ENCODE measurements at regions not wholly inside any gene's neighbourhood (a gene's known extent, or its start where the extent isn't known, plus 50 kb on each side); places are given as distances from the start of the nearest gene placed in this dataset.
"Not testable (repeated sequence)": the region's sequence is repeated elsewhere in the genome, so short reads cannot be mapped to it uniquely, and the experiment has no call there.

DNA sequence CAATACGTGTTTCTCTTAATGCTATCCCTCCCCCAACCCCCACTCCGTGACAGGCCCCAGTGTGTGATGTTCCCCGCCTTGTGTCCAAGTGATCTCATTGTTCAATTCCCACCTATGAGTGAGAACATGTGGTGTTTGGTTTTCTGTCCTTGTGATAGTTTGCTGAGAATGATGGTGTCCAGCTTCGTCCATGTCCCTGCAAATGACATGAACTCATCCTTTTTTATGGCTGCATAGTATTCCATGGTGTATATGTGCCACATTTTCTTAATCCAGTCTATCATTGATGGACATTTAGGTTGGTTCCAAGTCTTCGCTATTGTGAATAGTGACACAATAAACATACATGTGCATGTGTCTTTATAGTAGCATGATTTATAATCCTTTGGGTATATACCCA is 52.5 kb downstream of the KIAA0408 start:
- not testable (repeated sequence) for FAIRE-seq; H3K27ac ChIP-seq (ENCODE audit: low read depth in 1 of 3, low read length in 2 of 3); DNase-seq; H3K4me1 ChIP-seq (ENCODE audit: control insufficient read depth in 3 of 3, insufficient read depth in 2 of 3, low read depth in 1 of 3, low read length in 2 of 3); H3K9me3 ChIP-seq (ENCODE audit: control insufficient read depth in 2 of 2, insufficient read depth in 1 of 2, low read depth in 1 of 2, low read length in 1 of 2); H3K36me3 ChIP-seq (ENCODE audit: control insufficient read depth in 3 of 3, insufficient read depth in 2 of 3, low read depth in 1 of 3, low read length in 3 of 3); H3K4me3 ChIP-seq (ENCODE audit: low read depth in 1 of 3, low read length in 3 of 3); H3K27me3 ChIP-seq (ENCODE audit: control insufficient read depth in 3 of 3, insufficient read depth in 3 of 3, low read length in 3 of 3)
- WGBS, 3 donors = 92 to 94% (median 94%) methylated on average over 5 of the region's 5 CpGs

- no peaks in the 10 kb centered on the region for H3K36me3 ChIP-seq (ENCODE audit: control insufficient read depth in 3 of 3, insufficient read depth in 2 of 3, low read depth in 1 of 3, low read length in 3 of 3)
- WGBS, 3 donors = 25 to 69% (median 46%) methylated on average over 3 of the region's 3 CpGs
- H3K27ac ChIP-seq (ENCODE audit: low read depth in 1 of 3, low read length in 2 of 3) = no peak overlapping the region
- H3K9me3 ChIP-seq (ENCODE audit: control insufficient read depth in 2 of 2, insufficient read depth in 1 of 2, low read depth in 1 of 2, low read length in 1 of 2) = no peaks in the 10 kb centered on the region
- DNase-seq (peak in 1 of 2 donors; percentile 12), FAIRE-seq (no peak)
- no peak overlapping the region for H3K4me3 ChIP-seq (ENCODE audit: low read depth in 1 of 3, low read length in 3 of 3)
- H3K27me3 ChIP-seq (ENCODE audit: control insufficient read depth in 3 of 3, insufficient read depth in 3 of 3, low read length in 3 of 3) = no peaks in the 10 kb centered on the region
- H3K4me1 ChIP-seq (ENCODE audit: control insufficient read depth in 3 of 3, insufficient read depth in 2 of 3, low read depth in 1 of 3, low read length in 2 of 3) = no peaks in the 10 kb centered on the region
Measured at GRCh38 chr6:127406122-127406521, 53.1 kb downstream of the KIAA0408 start.

DNA sequence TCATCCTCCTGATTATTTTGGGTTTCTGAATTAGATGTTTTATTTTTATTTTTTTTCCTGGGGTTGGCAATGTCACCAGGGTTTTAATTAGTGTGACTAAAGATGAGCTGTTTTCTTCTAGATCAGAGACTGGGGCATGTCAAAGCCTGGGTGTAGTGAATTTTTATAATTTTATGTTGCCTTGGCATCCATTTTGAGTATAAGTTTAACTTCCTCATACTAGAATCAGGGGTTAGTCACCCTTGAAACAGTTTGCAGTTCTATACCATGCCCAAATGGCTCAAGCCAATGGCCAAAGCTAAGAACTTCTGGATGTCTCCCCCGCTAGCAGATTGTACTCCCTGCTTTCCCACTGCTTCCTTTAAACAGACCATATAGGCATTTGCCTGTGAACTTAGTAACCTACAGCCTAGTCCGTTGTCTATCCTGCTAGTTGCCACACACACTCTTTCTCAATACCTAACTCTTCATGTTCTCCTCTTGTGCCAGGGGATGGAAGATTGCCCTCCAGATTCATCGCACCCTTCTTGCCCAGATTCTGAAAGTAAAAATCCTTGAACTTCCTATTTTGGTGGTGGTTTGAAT is 54.5 kb downstream of the KIAA0408 start:
- H3K27me3 ChIP-seq (ENCODE audit: control insufficient read depth in 3 of 3, insufficient read depth in 3 of 3, low read length in 3 of 3) = no peaks in the 10 kb centered on the region
- no peaks in the 10 kb centered on the region for H3K36me3 ChIP-seq (ENCODE audit: control insufficient read depth in 3 of 3, insufficient read depth in 2 of 3, low read depth in 1 of 3, low read length in 3 of 3)
- no peaks in the 10 kb centered on the region for H3K9me3 ChIP-seq (ENCODE audit: control insufficient read depth in 2 of 2, insufficient read depth in 1 of 2, low read depth in 1 of 2, low read length in 1 of 2)
- 58 to 61% (median 60%) methylated on average over 3 of the region's 3 CpGs for WGBS, 3 donors
- no peaks in the 10 kb centered on the region for H3K4me1 ChIP-seq (ENCODE audit: control insufficient read depth in 3 of 3, insufficient read depth in 2 of 3, low read depth in 1 of 3, low read length in 2 of 3)
- FAIRE-seq (no peak), DNase-seq (no peak)
- no peak overlapping the region for H3K4me3 ChIP-seq (ENCODE audit: low read depth in 1 of 3, low read length in 3 of 3)
- H3K27ac ChIP-seq (ENCODE audit: low read depth in 1 of 3, low read length in 2 of 3) = no peak overlapping the region

- H3K27me3 ChIP-seq (ENCODE audit: control insufficient read depth in 3 of 3, insufficient read depth in 3 of 3, low read length in 3 of 3) = no peaks in the 10 kb centered on the region
- DNase-seq (no peak), FAIRE-seq (no peak)
- no peaks in the 10 kb centered on the region for H3K9me3 ChIP-seq (ENCODE audit: control insufficient read depth in 2 of 2, insufficient read depth in 1 of 2, low read depth in 1 of 2, low read length in 1 of 2)
- no peaks in the 10 kb centered on the region for H3K4me1 ChIP-seq (ENCODE audit: control insufficient read depth in 3 of 3, insufficient read depth in 2 of 3, low read depth in 1 of 3, low read length in 2 of 3)
- H3K4me3 ChIP-seq (ENCODE audit: low read depth in 1 of 3, low read length in 3 of 3) = no peak overlapping the region
- H3K27ac ChIP-seq (ENCODE audit: low read depth in 1 of 3, low read length in 2 of 3) = no peak overlapping the region
- H3K36me3 ChIP-seq (ENCODE audit: control insufficient read depth in 3 of 3, insufficient read depth in 2 of 3, low read depth in 1 of 3, low read length in 3 of 3) = no peaks in the 10 kb centered on the region
Measured at GRCh38 chr6:127404133-127404532, 55.1 kb downstream of the KIAA0408 start.

DNA sequence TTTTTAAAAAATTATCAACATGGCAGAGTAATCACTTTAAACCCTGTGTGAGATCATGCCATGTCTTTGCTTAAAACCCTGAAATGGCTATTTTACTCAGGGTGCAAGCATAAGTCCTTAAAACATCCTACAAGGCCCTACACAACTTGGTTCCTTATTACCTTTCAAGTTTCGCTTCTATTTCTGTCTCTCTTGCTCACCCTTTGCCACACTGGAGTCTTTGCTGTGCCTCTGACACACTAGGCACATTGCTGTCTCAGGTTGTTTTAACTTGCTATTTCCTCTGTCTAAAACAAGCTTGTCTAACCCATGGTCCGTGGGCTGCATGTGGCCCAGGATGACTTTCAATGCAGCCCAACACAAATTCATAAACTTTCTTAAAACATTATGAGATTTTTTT is 55.6 kb downstream of the KIAA0408 start:
- H3K36me3 ChIP-seq (ENCODE audit: control insufficient read depth in 3 of 3, insufficient read depth in 2 of 3, low read depth in 1 of 3, low read length in 3 of 3) = no peaks in the 10 kb centered on the region
- WGBS, 3 donors = 85 to 87% (median 86%) methylated on average over 2 of the region's 2 CpGs
- no peaks in the 10 kb centered on the region for H3K27me3 ChIP-seq (ENCODE audit: control insufficient read depth in 3 of 3, insufficient read depth in 3 of 3, low read length in 3 of 3)
- no peak overlapping the region for H3K27ac ChIP-seq (ENCODE audit: low read depth in 1 of 3, low read length in 2 of 3)
- DNase-seq (no peak), FAIRE-seq (no peak)
- no peak overlapping the region for H3K4me3 ChIP-seq (ENCODE audit: low read depth in 1 of 3, low read length in 3 of 3)
- H3K4me1 ChIP-seq (ENCODE audit: control insufficient read depth in 3 of 3, insufficient read depth in 2 of 3, low read depth in 1 of 3, low read length in 2 of 3) = no peaks in the 10 kb centered on the region
- H3K9me3 ChIP-seq (ENCODE audit: control insufficient read depth in 2 of 2, insufficient read depth in 1 of 2, low read depth in 1 of 2, low read length in 1 of 2) = no peaks in the 10 kb centered on the region

DNA sequence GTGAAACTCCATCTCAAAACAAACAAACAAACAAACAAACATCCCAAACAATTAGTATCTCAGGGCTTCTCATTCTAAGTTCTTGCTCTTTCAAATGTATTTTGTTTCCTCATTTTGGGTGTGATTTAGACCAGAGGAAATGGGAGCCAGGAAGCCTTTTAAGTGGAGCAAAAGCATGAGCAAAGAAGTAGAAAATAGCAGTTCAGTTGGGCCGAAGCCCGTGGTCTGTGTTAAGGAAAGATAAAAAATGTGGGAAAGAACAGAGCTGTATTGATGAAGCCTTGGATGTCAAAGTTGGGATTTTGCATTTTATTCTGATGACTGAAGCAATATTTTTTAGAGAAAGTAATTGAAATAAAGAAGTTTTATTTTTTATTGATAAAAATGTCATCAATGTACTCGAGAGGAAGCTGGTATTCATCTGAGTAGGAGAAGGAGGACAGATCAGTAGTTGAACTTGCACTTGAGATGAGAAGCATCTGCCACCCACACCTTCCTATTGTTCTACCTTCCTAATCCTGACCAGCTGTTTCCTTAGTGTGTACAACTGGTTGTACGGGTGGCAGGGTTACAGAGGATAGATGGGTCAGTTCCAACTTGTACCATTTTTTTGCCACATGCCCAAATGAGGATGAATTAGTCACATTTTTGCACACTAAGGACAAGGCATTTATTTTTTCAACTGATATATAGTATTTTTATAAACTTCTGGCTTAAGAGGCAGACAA is 56.1 kb downstream of the KIAA0408 start:
- no peaks in the 10 kb centered on the region for H3K9me3 ChIP-seq (ENCODE audit: control insufficient read depth in 2 of 2, insufficient read depth in 1 of 2, low read depth in 1 of 2, low read length in 1 of 2)
- H3K4me1 ChIP-seq (ENCODE audit: control insufficient read depth in 3 of 3, insufficient read depth in 2 of 3, low read depth in 1 of 3, low read length in 2 of 3) = peaks cover 0 to 2% (median 0%) of the 10 kb centered on the region in 3 donors
- DNase-seq (no peak), FAIRE-seq (no peak)
- no peak overlapping the region for H3K27ac ChIP-seq (ENCODE audit: low read depth in 1 of 3, low read length in 2 of 3)
- WGBS, 3 donors = 66 to 81% (median 78%) methylated on average over 4 of the region's 4 CpGs
- H3K4me3 ChIP-seq (ENCODE audit: low read depth in 1 of 3, low read length in 3 of 3) = no peak overlapping the region
- H3K36me3 ChIP-seq (ENCODE audit: control insufficient read depth in 3 of 3, insufficient read depth in 2 of 3, low read depth in 1 of 3, low read length in 3 of 3) = no peaks in the 10 kb centered on the region
- H3K27me3 ChIP-seq (ENCODE audit: control insufficient read depth in 3 of 3, insufficient read depth in 3 of 3, low read length in 3 of 3) = no peaks in the 10 kb centered on the region

DNA sequence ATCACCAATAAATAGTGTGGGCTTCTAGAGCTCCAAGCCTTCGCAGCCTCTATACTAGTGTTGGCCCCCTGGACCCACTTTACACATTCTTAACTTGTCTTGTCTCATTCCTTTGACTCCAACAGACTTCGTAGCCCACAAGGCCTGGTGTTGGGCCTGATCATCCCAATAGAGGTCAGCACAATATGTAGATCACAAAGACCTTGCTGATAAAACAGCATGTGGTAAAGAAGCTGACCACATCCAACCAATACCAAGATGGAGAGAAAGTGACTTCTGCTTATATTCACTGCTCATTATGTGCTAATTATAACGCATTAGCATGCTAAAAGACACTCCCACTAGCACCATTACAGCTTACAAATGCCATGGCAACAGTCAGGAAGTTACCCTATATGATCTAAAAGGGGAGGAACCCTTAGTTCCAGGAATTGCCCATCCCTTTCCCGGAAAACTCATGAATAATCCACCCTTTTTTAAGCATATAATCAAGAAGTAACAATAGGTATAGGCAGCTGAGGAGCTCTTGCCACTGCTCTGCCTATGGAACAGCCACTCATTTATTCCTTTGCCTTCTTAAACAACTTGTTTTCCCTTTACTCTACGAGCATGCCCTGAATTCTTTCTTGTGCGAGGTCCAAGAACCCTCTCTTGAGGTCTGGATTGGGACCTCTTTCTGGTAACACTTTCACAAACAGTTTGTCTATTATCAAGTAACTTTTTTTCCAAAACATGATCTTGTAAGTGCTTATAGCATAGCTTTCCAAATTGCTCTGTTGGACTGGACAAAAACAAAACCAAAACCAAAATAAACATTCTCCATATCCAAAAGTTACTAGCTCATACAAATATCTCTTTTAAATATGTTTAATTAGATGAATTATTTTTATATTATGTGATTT is 54.6 kb upstream of the ECHDC1 start:
- Histone ChIP-seq H3K9me3 (ENCODE audit: control insufficient read depth in 2 of 2, insufficient read depth in 1 of 2, low read depth in 1 of 2, low read length in 1 of 2) (no peaks in the 10 kb centered on the region), H3K27ac (ENCODE audit: low read depth in 1 of 3, low read length in 2 of 3) (peak overlapping the region; percentile 8 to 63 (median 8)), H3K4me1 (ENCODE audit: control insufficient read depth in 3 of 3, insufficient read depth in 2 of 3, low read depth in 1 of 3, low read length in 2 of 3) (peaks cover 0 to 7% (median 0%) of the 10 kb centered on the region in 3 donors), H3K27me3 (ENCODE audit: control insufficient read depth in 3 of 3, insufficient read depth in 3 of 3, low read length in 3 of 3) (no peaks in the 10 kb centered on the region), H3K4me3 (ENCODE audit: low read depth in 1 of 3, low read length in 3 of 3) (no peak overlapping the region), H3K36me3 (ENCODE audit: control insufficient read depth in 3 of 3, insufficient read depth in 2 of 3, low read depth in 1 of 3, low read length in 3 of 3) (no peaks in the 10 kb centered on the region)
- DNase-seq (peak; percentile 21 to 24), FAIRE-seq (no peak)
- 46 to 65% (median 62%) methylated on average over 6 of the region's 6 CpGs for WGBS, 3 donors

- DNase-seq (peak; percentile 84 to 97), FAIRE-seq (peak; percentile 39)
- not testable (repeated sequence) for H3K27me3 ChIP-seq (ENCODE audit: control insufficient read depth in 3 of 3, insufficient read depth in 3 of 3, low read length in 3 of 3); H3K4me3 ChIP-seq (ENCODE audit: low read depth in 1 of 3, low read length in 3 of 3); H3K36me3 ChIP-seq (ENCODE audit: control insufficient read depth in 3 of 3, insufficient read depth in 2 of 3, low read depth in 1 of 3, low read length in 3 of 3); H3K4me1 ChIP-seq (ENCODE audit: control insufficient read depth in 3 of 3, insufficient read depth in 2 of 3, low read depth in 1 of 3, low read length in 2 of 3); H3K9me3 ChIP-seq (ENCODE audit: control insufficient read depth in 2 of 2, insufficient read depth in 1 of 2, low read depth in 1 of 2, low read length in 1 of 2)
- peak overlapping the region in 1 of 3 donors; percentile 63 for H3K27ac ChIP-seq (ENCODE audit: low read depth in 1 of 3, low read length in 2 of 3)
- 24 to 46% (median 27%) methylated on average over 5 of the region's 5 CpGs for WGBS, 3 donors
Measured at GRCh38 chr6:127397171-127397597, 53.8 kb upstream of the ECHDC1 start.
